Esophagus squamous epithelium (tissue), 4 donors: ENCODE measurements at regions not wholly inside any gene's neighbourhood (a gene's known extent, or its start where the extent isn't known, plus 50 kb on each side); places are given as distances from the start of the nearest gene placed in this dataset.

Experiments
- CTCF ChIP-seq, 6 experiments: fragments of 450-650 bp in 4 of 6; fragments of 200-600 bp in 2 of 6; sonication (generic) in 2 of 6; IDR thresholded peaks; one replicate each; pipeline ENCODE4 v1.5.1; 2016 to 2019; ENCODE audit warnings: antibody characterized with exemption in 6 of 6, mild to moderate bottlenecking in 4 of 6, moderate library complexity in 4 of 6
- POLR2A ChIP-seq, 4 donors: fragments of 450-650 bp; IDR thresholded peaks; one replicate each; pipeline ENCODE4 v1.6.1; 2017; ENCODE audit warnings: antibody characterized with exemption in 4 of 4, mild to moderate bottlenecking in 4 of 4, moderate library complexity in 3 of 4

GRCh38 chr13:73625562-73626339 lies 508.5 kb downstream of the KLF12 start:
- TF ChIP-seq CTCF (IDR thresholded peaks at IDR 0.05) (no peak), POLR2A (IDR thresholded peaks at IDR 0.05) (no peak)
